Activated CD8-positive, alpha-beta memory T cell treated with anti-CD3 and anti-CD28 coated beads, Interleukin-2, amount 50 U/mL, for 24 hours (primary cell): ENCODE measurements at regions not wholly inside any gene's neighbourhood (a gene's known extent, or its start where the extent isn't known, plus 50 kb on each side); places are given as distances from the start of the nearest gene placed in this dataset.

ENCODE experiments used
- DNase-seq: peaks from one replicate; pipeline ENCODE4 v3.0.0-alpha.2; 2020; ENCODE audit errors: extremely low read depth

GRCh38 chr22:48182846-48183805, 1420.7 kb downstream of the TBC1D22A start:
- DNase-seq, result no peak

- DNase-seq, result no peak
Observed at GRCh38 chr22:48182031-48182430, 1419.6 kb downstream of the TBC1D22A start.

- DNase-seq, result no peak
Observed at GRCh38 chr22:48181263-48181955, 1419.0 kb downstream of the TBC1D22A start.

GRCh38 chr22:48180631-48181030, 1418.2 kb downstream of the TBC1D22A start:
- no peak for DNase-seq

GRCh38 chr22:48179571-48180546, 1417.4 kb downstream of the TBC1D22A start:
- no peak for DNase-seq

GRCh38 chr22:48178536-48178935, 1416.1 kb downstream of the TBC1D22A start:
- DNase-seq, result no peak

- no peak for DNase-seq
Observed at GRCh38 chr22:48177631-48178030, 1415.2 kb downstream of the TBC1D22A start.

- no peak for DNase-seq
Observed at GRCh38 chr22:48175721-48176120, 1413.3 kb downstream of the TBC1D22A start.

- DNase-seq, result no peak
Observed at GRCh38 chr22:48173773-48174160, 1411.3 kb downstream of the TBC1D22A start.

GRCh38 chr22:48173061-48173772, 1410.8 kb downstream of the TBC1D22A start:
- no peak for DNase-seq

- no peak for DNase-seq
Observed at GRCh38 chr22:48171271-48171691, 1408.8 kb downstream of the TBC1D22A start.

GRCh38 chr22:48169227-48169626, 1406.8 kb downstream of the TBC1D22A start:
- DNase-seq, result no peak

- DNase-seq, result no peak
Observed at GRCh38 chr22:48167238-48167637, 1404.8 kb downstream of the TBC1D22A start.

GRCh38 chr22:48161298-48161697, 1398.8 kb downstream of the TBC1D22A start:
- DNase-seq, result no peak

GRCh38 chr22:48157676-48158075, 1395.2 kb downstream of the TBC1D22A start:
- DNase-seq, result no peak

GRCh38 chr22:48156603-48157355, 1394.3 kb downstream of the TBC1D22A start:
- DNase-seq, result no peak

- DNase-seq, result no peak
Observed at GRCh38 chr22:48155446-48155845, 1393.0 kb downstream of the TBC1D22A start.

- DNase-seq, result no peak
Observed at GRCh38 chr22:48154943-48155240, 1392.4 kb downstream of the TBC1D22A start.

GRCh38 chr22:48154169-48154942, 1391.9 kb downstream of the TBC1D22A start:
- DNase-seq, result no peak

- no peak for DNase-seq
Observed at GRCh38 chr22:48153726-48154125, 1391.3 kb downstream of the TBC1D22A start.
